Neural cell (in vitro differentiated cells): ENCODE measurements at regions not wholly inside any gene's neighbourhood (a gene's known extent, or its start where the extent isn't known, plus 50 kb on each side); places are given as distances from the start of the nearest gene placed in this dataset.
"Not testable (repeated sequence)": the region's sequence is repeated elsewhere in the genome, so short reads cannot be mapped to it uniquely, and the experiment has no call there.

Experiments
- EP300 ChIP-seq: fragments of 450-650 bp; conservative IDR thresholded peaks from 2 replicates; pipeline ENCODE4 v1.6.1; 2014; ENCODE audit warnings: antibody characterized with exemption, mild to moderate bottlenecking, moderate library complexity; ENCODE audit not compliant: poor library complexity, severe bottlenecking
- EZH2 ChIP-seq: fragments of 200-600, 300-800 bp; shearing (Covaris generic), sonication (generic); IDR thresholded peaks from 2 replicates; pipeline ENCODE4 v1.6.1; 2014; ENCODE audit warnings: antibody characterized with exemption, low read length, borderline replicate concordance, mild to moderate bottlenecking; ENCODE audit not compliant: insufficient read depth, poor library complexity, severe bottlenecking
- TAF1 ChIP-seq: IDR thresholded peaks from 2 replicates; pipeline ENCODE4 v1.6.1; 2012; ENCODE audit warnings: low read depth
- TF ChIP-seq, protein P1 (sequence below): fragments of 450-650 bp; IDR thresholded peaks from 2 replicates; pipeline ENCODE4 v1.5.1; 2014; ENCODE audit warnings: antibody characterized with exemption, mild to moderate bottlenecking, moderate library complexity; ENCODE audit not compliant: poor library complexity, severe bottlenecking

DNA sequence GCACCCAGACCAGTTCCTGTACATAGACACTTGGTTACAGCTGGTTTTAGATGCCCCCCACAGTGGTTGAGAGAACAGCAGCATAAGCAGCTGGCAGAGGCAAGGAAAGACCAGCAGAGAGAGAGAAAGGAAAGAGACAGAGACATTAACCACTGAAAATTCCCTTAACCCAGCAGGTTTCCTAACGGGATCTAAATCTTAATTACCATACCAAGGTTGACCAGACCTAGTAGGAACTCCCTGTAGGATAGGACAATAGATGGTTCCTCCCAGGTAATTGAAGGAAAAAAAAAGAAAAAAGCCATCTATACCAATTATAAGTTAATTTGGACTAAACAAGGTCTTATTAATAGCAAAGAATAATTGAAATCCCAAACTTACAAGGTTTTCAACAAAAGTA lies 112.3 kb upstream of the PPM1J start:
- TF ChIP-seq, protein P1, sequence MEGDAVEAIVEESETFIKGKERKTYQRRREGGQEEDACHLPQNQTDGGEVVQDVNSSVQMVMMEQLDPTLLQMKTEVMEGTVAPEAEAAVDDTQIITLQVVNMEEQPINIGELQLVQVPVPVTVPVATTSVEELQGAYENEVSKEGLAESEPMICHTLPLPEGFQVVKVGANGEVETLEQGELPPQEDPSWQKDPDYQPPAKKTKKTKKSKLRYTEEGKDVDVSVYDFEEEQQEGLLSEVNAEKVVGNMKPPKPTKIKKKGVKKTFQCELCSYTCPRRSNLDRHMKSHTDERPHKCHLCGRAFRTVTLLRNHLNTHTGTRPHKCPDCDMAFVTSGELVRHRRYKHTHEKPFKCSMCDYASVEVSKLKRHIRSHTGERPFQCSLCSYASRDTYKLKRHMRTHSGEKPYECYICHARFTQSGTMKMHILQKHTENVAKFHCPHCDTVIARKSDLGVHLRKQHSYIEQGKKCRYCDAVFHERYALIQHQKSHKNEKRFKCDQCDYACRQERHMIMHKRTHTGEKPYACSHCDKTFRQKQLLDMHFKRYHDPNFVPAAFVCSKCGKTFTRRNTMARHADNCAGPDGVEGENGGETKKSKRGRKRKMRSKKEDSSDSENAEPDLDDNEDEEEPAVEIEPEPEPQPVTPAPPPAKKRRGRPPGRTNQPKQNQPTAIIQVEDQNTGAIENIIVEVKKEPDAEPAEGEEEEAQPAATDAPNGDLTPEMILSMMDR, result not testable (repeated sequence)
- not testable (repeated sequence) for TF ChIP-seq EP300, TAF1, EZH2
